Glutamatergic neuron (in vitro differentiated cells): ENCODE measurements at regions not wholly inside any gene's neighbourhood (a gene's known extent, or its start where the extent isn't known, plus 50 kb on each side); places are given as distances from the start of the nearest gene placed in this dataset.

Experiments
- DNase-seq: peaks from one replicate; pipeline ENCODE4 v3.0.0; 2022
- H3K27ac Mint-ChIP-seq: one replicate; pipeline ENCODE4 v1.8.0; 2020; ENCODE audit warnings: mild to moderate bottlenecking, mixed read lengths, inconsistent platforms; ENCODE audit not compliant: unreplicated experiment
- H3K27me3 Mint-ChIP-seq: one replicate; pipeline ENCODE4 v1.8.0; 2020; ENCODE audit warnings: mild to moderate bottlenecking, moderate library complexity, mixed read lengths, inconsistent platforms; ENCODE audit not compliant: unreplicated experiment
- H3K36me3 Mint-ChIP-seq: one replicate; pipeline ENCODE4 v1.8.0; 2020; ENCODE audit warnings: mild to moderate bottlenecking, mixed read lengths, inconsistent platforms; ENCODE audit not compliant: unreplicated experiment
- H3K4me1 Mint-ChIP-seq: one replicate; pipeline ENCODE4 v1.8.0; 2020; ENCODE audit warnings: mild to moderate bottlenecking, low read depth, mixed read lengths, inconsistent platforms; ENCODE audit not compliant: unreplicated experiment
- H3K4me3 Mint-ChIP-seq: one replicate; pipeline ENCODE4 v1.8.0; 2020; ENCODE audit warnings: mild to moderate bottlenecking, mixed read lengths, inconsistent platforms; ENCODE audit not compliant: unreplicated experiment
- H3K9me3 Mint-ChIP-seq: one replicate; pipeline ENCODE4 v1.8.0; 2020; ENCODE audit warnings: mild to moderate bottlenecking, moderate library complexity, mixed read lengths, inconsistent platforms; ENCODE audit not compliant: unreplicated experiment
- TF ChIP-seq, protein P1 (sequence below): fragments of 200-600 bp; sonication (generic); IDR thresholded peaks from one replicate; pipeline ENCODE4 v1.5.0; 2021; ENCODE audit not compliant: partially characterized antibody, unreplicated experiment

- Mint-ChIP-seq H3K27ac (no peak overlapping the region), H3K4me1 (no peaks in the 10 kb centered on the region), H3K9me3 (no peaks in the 10 kb centered on the region), H3K36me3 (peaks cover 5% of the 10 kb centered on the region), H3K4me3 (no peak overlapping the region), H3K27me3 (no peaks in the 10 kb centered on the region)
- TF ChIP-seq, protein P1, sequence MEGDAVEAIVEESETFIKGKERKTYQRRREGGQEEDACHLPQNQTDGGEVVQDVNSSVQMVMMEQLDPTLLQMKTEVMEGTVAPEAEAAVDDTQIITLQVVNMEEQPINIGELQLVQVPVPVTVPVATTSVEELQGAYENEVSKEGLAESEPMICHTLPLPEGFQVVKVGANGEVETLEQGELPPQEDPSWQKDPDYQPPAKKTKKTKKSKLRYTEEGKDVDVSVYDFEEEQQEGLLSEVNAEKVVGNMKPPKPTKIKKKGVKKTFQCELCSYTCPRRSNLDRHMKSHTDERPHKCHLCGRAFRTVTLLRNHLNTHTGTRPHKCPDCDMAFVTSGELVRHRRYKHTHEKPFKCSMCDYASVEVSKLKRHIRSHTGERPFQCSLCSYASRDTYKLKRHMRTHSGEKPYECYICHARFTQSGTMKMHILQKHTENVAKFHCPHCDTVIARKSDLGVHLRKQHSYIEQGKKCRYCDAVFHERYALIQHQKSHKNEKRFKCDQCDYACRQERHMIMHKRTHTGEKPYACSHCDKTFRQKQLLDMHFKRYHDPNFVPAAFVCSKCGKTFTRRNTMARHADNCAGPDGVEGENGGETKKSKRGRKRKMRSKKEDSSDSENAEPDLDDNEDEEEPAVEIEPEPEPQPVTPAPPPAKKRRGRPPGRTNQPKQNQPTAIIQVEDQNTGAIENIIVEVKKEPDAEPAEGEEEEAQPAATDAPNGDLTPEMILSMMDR, result no peak
- no peak for DNase-seq
Observed at GRCh38 chr15:79659691-79660090, 227.6 kb downstream of the MINAR1 start.

DNA sequence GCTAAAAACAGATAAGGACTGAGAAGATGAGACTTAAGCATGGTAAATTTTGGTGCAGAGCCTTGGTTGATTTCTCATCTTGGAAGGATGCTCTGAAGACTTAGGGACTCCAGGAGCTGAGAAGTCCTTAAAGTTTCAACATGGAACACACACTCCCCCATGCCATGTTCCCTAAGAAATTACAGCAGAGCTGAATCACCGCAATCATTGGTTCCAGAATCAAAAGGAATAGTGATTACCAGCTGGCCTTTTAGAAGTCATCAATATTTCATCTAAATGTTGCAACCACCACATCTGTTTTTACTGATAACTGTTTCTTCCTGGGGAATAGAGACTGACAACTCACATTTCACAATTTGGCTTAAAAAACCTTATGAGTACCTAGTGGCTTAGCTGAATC is 229.3 kb downstream of the MINAR1 start:
- DNase-seq, result no peak
- H3K36me3 Mint-ChIP-seq, result peaks cover 5% of the 10 kb centered on the region
- H3K4me3 Mint-ChIP-seq, result no peak overlapping the region
- no peak overlapping the region for H3K27ac Mint-ChIP-seq
- no peaks in the 10 kb centered on the region for H3K4me1 Mint-ChIP-seq
- no peaks in the 10 kb centered on the region for H3K9me3 Mint-ChIP-seq
- no peaks in the 10 kb centered on the region for H3K27me3 Mint-ChIP-seq
- TF ChIP-seq, protein P1, result no peak

GRCh38 chr15:79673416-79674123 is 223.2 kb downstream of the MTHFS start:
- DNase-seq, result no peak
- TF ChIP-seq, protein P1, result no peak
- Mint-ChIP-seq H3K36me3 (no peaks in the 10 kb centered on the region), H3K27me3 (no peaks in the 10 kb centered on the region), H3K27ac (no peak overlapping the region), H3K9me3 (peaks cover 2% of the 10 kb centered on the region), H3K4me1 (no peaks in the 10 kb centered on the region), H3K4me3 (no peak overlapping the region)

DNA sequence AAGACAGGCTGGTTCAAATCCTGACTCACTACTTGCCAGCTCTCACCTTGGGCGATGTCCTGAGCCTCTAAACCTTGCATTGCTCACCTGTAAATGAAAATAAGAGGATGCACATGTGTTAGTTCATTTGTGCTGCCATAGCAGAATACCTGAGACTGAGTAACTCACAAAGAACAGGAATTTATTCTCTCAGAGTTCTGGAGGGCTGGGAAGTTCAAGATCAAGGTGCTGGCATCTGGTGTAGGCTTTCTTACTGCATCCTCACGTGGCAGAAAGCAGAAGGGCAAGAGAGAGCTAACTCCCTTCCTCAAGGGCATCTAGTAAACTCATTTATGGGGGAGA is 222.7 kb downstream of the MTHFS start:
- TF ChIP-seq, protein P1, result no peak
- peaks cover 2% of the 10 kb centered on the region for H3K9me3 Mint-ChIP-seq
- no peaks in the 10 kb centered on the region for H3K36me3 Mint-ChIP-seq
- H3K4me1 Mint-ChIP-seq, result no peaks in the 10 kb centered on the region
- DNase-seq, result no peak
- H3K27ac Mint-ChIP-seq, result no peak overlapping the region
- no peak overlapping the region for H3K4me3 Mint-ChIP-seq
- H3K27me3 Mint-ChIP-seq, result no peaks in the 10 kb centered on the region

DNA sequence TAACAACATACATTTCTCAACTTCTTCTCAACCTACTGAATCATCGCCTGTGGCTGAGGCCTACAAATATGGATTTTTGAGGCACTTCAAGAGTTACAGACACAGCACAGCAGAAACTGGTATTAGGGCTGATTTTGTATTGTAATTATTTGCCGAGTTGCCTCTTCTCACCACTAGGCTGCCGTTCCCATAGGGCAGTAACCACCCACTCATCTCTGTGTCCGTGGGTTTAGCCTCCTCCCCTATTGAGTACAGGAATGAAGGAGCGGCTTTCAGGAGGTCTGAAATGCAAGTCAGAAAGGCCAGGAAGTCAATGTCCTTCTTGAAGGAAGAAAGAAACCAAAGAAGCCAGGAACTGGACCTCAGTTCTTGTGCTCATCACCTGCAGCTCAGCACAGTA is 220.8 kb downstream of the MTHFS start:
- Mint-ChIP-seq H3K4me3 (no peak overlapping the region), H3K4me1 (no peaks in the 10 kb centered on the region), H3K27ac (no peak overlapping the region), H3K36me3 (no peaks in the 10 kb centered on the region), H3K9me3 (peaks cover 2% of the 10 kb centered on the region), H3K27me3 (no peaks in the 10 kb centered on the region)
- TF ChIP-seq, protein P1, result peak; percentile 16
- DNase-seq, result no peak
